BJ (cell line): ENCODE measurements at regions not wholly inside any gene's neighbourhood (a gene's known extent, or its start where the extent isn't known, plus 50 kb on each side); places are given as distances from the start of the nearest gene placed in this dataset.

Source experiments
- CTCF ChIA-PET: fragments of 350-600 bp; formaldehyde crosslinking; extraction: SDS; loops from one replicate; lab custom pipeline; 2021; ENCODE audit warnings: antibody characterized with exemption, inconsistent platforms; lab: Yijun Ruan, JAX
- POLR2A ChIA-PET: fragments of 300-600 bp; sonication (Branson Sonifier 250); formaldehyde crosslinking; extraction: SDS; loops from one replicate; lab custom pipeline; 2021; ENCODE audit warnings: antibody characterized with exemption; lab: Charles Lee
- DNase-seq: peaks from one replicate; pipeline ENCODE4 v3.0.0-alpha.2; 2011; ENCODE audit warnings: low read depth
- H3K27me3 ChIP-seq: 2 replicates; pipeline ENCODE4 v1.6.0; 2011; ENCODE audit warnings: low read length; ENCODE audit not compliant: control insufficient read depth, insufficient read depth
- H3K36me3 ChIP-seq: 2 replicates; pipeline ENCODE4 v1.5.1; 2011; ENCODE audit warnings: low read length; ENCODE audit not compliant: control insufficient read depth, insufficient read depth
- H3K4me3 ChIP-seq: 2 replicates; pipeline ENCODE4 v1.5.1; 2011; ENCODE audit warnings: low read depth, mild to moderate bottlenecking, control low read depth, low read length
- CTCF ChIP-seq: IDR thresholded peaks from 2 replicates; pipeline ENCODE4 v1.5.1; 2011; ENCODE audit warnings: low read depth, mild to moderate bottlenecking, control low read depth, inconsistent platforms, low read length, moderate library complexity; ENCODE audit not compliant: insufficient read depth

DNA sequence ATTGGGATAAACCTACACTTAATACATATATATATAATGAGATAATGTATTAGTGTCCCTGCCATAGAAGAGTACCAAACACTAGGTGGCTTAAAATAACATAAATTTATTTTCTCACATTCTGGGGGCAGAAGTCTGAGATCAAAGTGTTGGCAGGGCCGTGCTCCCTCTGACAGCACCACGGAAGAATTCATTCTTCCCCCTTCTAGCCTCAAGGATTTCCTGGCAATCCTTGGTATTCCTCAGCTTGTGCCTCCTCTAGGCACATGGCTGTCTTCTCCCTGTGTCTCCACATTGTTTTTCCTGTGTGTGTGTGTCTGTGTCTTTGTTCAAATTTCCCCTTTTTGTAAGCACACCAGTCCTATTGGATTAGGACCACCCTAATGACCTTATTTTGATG, 115.2 kb upstream of the AGBL1 start:
- Histone ChIP-seq H3K4me3 (no peak overlapping the region), H3K36me3 (no peaks in the 10 kb centered on the region), H3K27me3 (no peaks in the 10 kb centered on the region)
- CTCF ChIA-PET = no interaction called here
- no peak for DNase-seq
- TF ChIP-seq CTCF = no peak
- POLR2A ChIA-PET = no interaction called here

- no peak for TF ChIP-seq CTCF
- Histone ChIP-seq H3K4me3 (no peak overlapping the region), H3K27me3 (no peaks in the 10 kb centered on the region), H3K36me3 (no peaks in the 10 kb centered on the region)
- no peak for DNase-seq
- CTCF ChIA-PET = no interaction called here
- POLR2A ChIA-PET = no interaction called here
These were observed 112.1 kb upstream of the AGBL1 start for GRCh38 chr15:85967553-85967952.

GRCh38 chr15:85972805-85973540, 106.7 kb upstream of the AGBL1 start:
- ChIA-PET CTCF (no interaction called here), POLR2A (no interaction called here)
- TF ChIP-seq CTCF = no peak
- DNase-seq = no peak
- Histone ChIP-seq H3K36me3 (no peaks in the 10 kb centered on the region), H3K4me3 (no peak overlapping the region), H3K27me3 (no peaks in the 10 kb centered on the region)

GRCh38 chr15:85973584-85974347, 105.9 kb upstream of the AGBL1 start:
- no peak for DNase-seq
- H3K4me3 ChIP-seq = no peak overlapping the region
- POLR2A ChIA-PET = no interaction called here

More at GRCh38 chr15:85973584-85974347, 105.9 kb upstream of the AGBL1 start:
- Histone ChIP-seq H3K27me3 (no peaks in the 10 kb centered on the region), H3K36me3 (no peaks in the 10 kb centered on the region)
- CTCF ChIA-PET = no interaction called here
- no peak for TF ChIP-seq CTCF
